K562 (cell line): ENCODE measurements at regions not wholly inside any gene's neighbourhood (a gene's known extent, or its start where the extent isn't known, plus 50 kb on each side); places are given as distances from the start of the nearest gene placed in this dataset.

ENCODE experiments used
- CBFB ChIP-seq: sonication (generic); formaldehyde crosslinking; IDR thresholded peaks from 2 replicates; pipeline ENCODE4 v1.4.0; 2020; ENCODE audit warnings: mild to moderate bottlenecking, missing genetic modification reagents
- CBX3 ChIP-seq, 2 experiments: IDR thresholded peaks; 1 replicate in 1 of 2; 2 replicates in 1 of 2; pipeline ENCODE4 v1.6.1; 2012; ENCODE audit warnings: inconsistent platforms in 2 of 2, low read length in 2 of 2, borderline replicate concordance in 1 of 2, control low read depth in 1 of 2
- CTCF ChIP-seq, 3 experiments: IDR thresholded peaks in 2 of 3; conservative IDR thresholded peaks in 1 of 3; 2 replicates each; pipeline ENCODE4 v1.5.1; 2011 to 2012; ENCODE audit warnings: low read length in 3 of 3, mild to moderate bottlenecking in 3 of 3, control low read depth in 2 of 3, improper control_type of control experiment in 1 of 3, inconsistent platforms in 1 of 3, low read depth in 1 of 3, mixed read lengths in 1 of 3, moderate library complexity in 1 of 3; ENCODE audit not compliant: insufficient read depth in 2 of 3
- GTF2A2 ChIP-seq: IDR thresholded peaks from 2 replicates; pipeline ENCODE4 v1.6.1; 2016; ENCODE audit warnings: mild to moderate bottlenecking, missing genetic modification characterization, missing compliant biosample characterization
- HDAC6 ChIP-seq: IDR thresholded peaks from 2 replicates; pipeline ENCODE4 v1.6.1; 2012; ENCODE audit warnings: low read depth, mild to moderate bottlenecking, control low read depth, inconsistent platforms, low read length, moderate library complexity
- NBN ChIP-seq: fragments of 450-650 bp; IDR thresholded peaks from 2 replicates; pipeline ENCODE4 v1.6.1; 2016; ENCODE audit warnings: low read depth, mild to moderate bottlenecking
- POLR2A ChIP-seq: fragments of 450-650 bp; conservative IDR thresholded peaks from 2 replicates; pipeline ENCODE4 v1.6.1; 2016
- USF1 ChIP-seq: sonication (generic); formaldehyde crosslinking; IDR thresholded peaks from 2 replicates; pipeline ENCODE4 v1.9.0; 2022; ENCODE audit warnings: mild to moderate bottlenecking, missing genetic modification reagents
- ZBTB49 ChIP-seq: sonication (generic); formaldehyde crosslinking; IDR thresholded peaks from 2 replicates; pipeline ENCODE4 v1.8.0; 2022; ENCODE audit warnings: missing genetic modification reagents, mild to moderate bottlenecking, borderline replicate concordance
- ZC3H11A ChIP-seq: IDR thresholded peaks from 2 replicates; pipeline ENCODE4 v1.6.1; 2012; ENCODE audit warnings: low read depth, low read length, improper control_type of control experiment
- ZNF395 ChIP-seq: fragments of 200-800 bp; sonication (Bioruptor generic); IDR thresholded peaks from 2 replicates; pipeline ENCODE4 v1.6.1; 2017; ENCODE audit warnings: missing genetic modification characterization, missing compliant biosample characterization

- TF ChIP-seq GTF2A2 (tag) (no peak), CTCF (IDR thresholded peaks at IDR 0.05 in 2 of 3, conservative IDR thresholded peaks at IDR 0.05 in 1 of 3; ENCODE audit: insufficient read depth in 2 of 3, low read depth in 1 of 3, low read length in 3 of 3) (no peak), CBFB (CRISPR knock-in tag) (no peak), ZBTB49 (CRISPR knock-in tag) (no peak), CBX3 (IDR thresholded peaks at IDR 0.05; ENCODE audit: borderline replicate concordance in 1 of 2, low read length in 2 of 2) (no peak), USF1 (no peak), ZC3H11A (no peak), ZNF395 (CRISPR knock-in tag) (no peak), POLR2A (no peak), HDAC6 (no peak), NBN (no peak)
These were observed 287.4 kb upstream of the AGA start for GRCh38 chr4:177729681-177730080.
